HG03175 (cell line): ENCODE measurements at regions not wholly inside any gene's neighbourhood (a gene's known extent, or its start where the extent isn't known, plus 50 kb on each side); places are given as distances from the start of the nearest gene placed in this dataset.

Source experiments
- ATAC-seq: cut with Tn5 transposase; IDR thresholded peaks from one replicate; pipeline ENCODE4 v1.9.1; 2021; ENCODE audit warnings: mild to moderate bottlenecking, moderate library complexity; ENCODE audit not compliant: unreplicated experiment

- ATAC-seq, result no peak
Observed at GRCh38 chr5:2181149-2181548, 298.4 kb upstream of the IRX4 start.

GRCh38 chr5:2180456-2180855 lies 297.7 kb upstream of the IRX4 start:
- ATAC-seq, result no peak

- no peak for ATAC-seq
Observed at GRCh38 chr5:2179861-2180260, 297.1 kb upstream of the IRX4 start.

GRCh38 chr5:2178528-2178927 lies 295.8 kb upstream of the IRX4 start:
- ATAC-seq, result no peak

- ATAC-seq, result no peak
Observed at GRCh38 chr5:2178071-2178477, 295.3 kb upstream of the IRX4 start.

GRCh38 chr5:2177244-2177643 lies 294.5 kb upstream of the IRX4 start:
- no peak for ATAC-seq

GRCh38 chr5:2176581-2176980 lies 293.9 kb upstream of the IRX4 start:
- ATAC-seq, result no peak

GRCh38 chr5:2175842-2176404 lies 293.2 kb upstream of the IRX4 start:
- no peak for ATAC-seq

GRCh38 chr5:2175041-2175440 lies 292.3 kb upstream of the IRX4 start:
- ATAC-seq, result no peak

GRCh38 chr5:2174538-2174937 lies 291.8 kb upstream of the IRX4 start:
- ATAC-seq, result no peak

GRCh38 chr5:2173151-2173834 lies 290.6 kb upstream of the IRX4 start:
- no peak for ATAC-seq

- no peak for ATAC-seq
Observed at GRCh38 chr5:2172471-2172870, 289.7 kb upstream of the IRX4 start.

- ATAC-seq, result no peak
Observed at GRCh38 chr5:2170761-2171160, 288.0 kb upstream of the IRX4 start.

- ATAC-seq, result no peak
Observed at GRCh38 chr5:2169850-2170760, 287.4 kb upstream of the IRX4 start.

- ATAC-seq, result no peak
Observed at GRCh38 chr5:2169430-2169808, 286.7 kb upstream of the IRX4 start.

GRCh38 chr5:2168601-2169429 lies 286.1 kb upstream of the IRX4 start:
- no peak for ATAC-seq

GRCh38 chr5:2167671-2168070 lies 284.9 kb upstream of the IRX4 start:
- no peak for ATAC-seq

- no peak for ATAC-seq
Observed at GRCh38 chr5:2166979-2167377, 284.3 kb upstream of the IRX4 start.

- no peak for ATAC-seq
Observed at GRCh38 chr5:2166306-2166978, 283.7 kb upstream of the IRX4 start.

GRCh38 chr5:2165615-2166305 lies 283.0 kb upstream of the IRX4 start:
- no peak for ATAC-seq
